ENCODE measurements at regions not wholly inside any gene's neighbourhood (a gene's known extent, or its start where the extent isn't known, plus 50 kb on each side); places are given as distances from the start of the nearest gene placed in this dataset.

DNA sequence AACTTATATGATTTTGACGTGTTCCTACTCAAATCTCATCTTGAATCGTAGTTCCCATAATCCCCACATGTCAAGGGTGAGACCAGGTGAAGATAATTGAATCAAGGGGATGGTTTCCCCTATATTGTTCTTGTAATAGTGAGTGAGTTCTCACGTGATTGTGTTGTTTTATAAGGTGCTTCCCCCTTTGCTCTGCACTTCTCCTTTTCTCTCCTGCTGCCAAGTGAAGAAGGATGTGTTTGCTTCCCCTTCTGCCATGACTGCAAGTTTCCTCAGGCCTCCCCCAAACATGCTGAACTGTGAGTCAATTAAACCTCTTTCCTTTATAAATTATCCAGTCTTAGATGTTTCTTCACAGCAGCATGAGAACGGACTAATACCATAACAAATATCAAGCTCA, 83.2 kb downstream of the MANEA start:
- TF ChIP-seq, protein P1, sequence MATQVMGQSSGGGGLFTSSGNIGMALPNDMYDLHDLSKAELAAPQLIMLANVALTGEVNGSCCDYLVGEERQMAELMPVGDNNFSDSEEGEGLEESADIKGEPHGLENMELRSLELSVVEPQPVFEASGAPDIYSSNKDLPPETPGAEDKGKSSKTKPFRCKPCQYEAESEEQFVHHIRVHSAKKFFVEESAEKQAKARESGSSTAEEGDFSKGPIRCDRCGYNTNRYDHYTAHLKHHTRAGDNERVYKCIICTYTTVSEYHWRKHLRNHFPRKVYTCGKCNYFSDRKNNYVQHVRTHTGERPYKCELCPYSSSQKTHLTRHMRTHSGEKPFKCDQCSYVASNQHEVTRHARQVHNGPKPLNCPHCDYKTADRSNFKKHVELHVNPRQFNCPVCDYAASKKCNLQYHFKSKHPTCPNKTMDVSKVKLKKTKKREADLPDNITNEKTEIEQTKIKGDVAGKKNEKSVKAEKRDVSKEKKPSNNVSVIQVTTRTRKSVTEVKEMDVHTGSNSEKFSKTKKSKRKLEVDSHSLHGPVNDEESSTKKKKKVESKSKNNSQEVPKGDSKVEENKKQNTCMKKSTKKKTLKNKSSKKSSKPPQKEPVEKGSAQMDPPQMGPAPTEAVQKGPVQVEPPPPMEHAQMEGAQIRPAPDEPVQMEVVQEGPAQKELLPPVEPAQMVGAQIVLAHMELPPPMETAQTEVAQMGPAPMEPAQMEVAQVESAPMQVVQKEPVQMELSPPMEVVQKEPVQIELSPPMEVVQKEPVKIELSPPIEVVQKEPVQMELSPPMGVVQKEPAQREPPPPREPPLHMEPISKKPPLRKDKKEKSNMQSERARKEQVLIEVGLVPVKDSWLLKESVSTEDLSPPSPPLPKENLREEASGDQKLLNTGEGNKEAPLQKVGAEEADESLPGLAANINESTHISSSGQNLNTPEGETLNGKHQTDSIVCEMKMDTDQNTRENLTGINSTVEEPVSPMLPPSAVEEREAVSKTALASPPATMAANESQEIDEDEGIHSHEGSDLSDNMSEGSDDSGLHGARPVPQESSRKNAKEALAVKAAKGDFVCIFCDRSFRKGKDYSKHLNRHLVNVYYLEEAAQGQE (IDR thresholded peaks at IDR 0.05; ENCODE audit: unreplicated experiment) = no peak

DNA sequence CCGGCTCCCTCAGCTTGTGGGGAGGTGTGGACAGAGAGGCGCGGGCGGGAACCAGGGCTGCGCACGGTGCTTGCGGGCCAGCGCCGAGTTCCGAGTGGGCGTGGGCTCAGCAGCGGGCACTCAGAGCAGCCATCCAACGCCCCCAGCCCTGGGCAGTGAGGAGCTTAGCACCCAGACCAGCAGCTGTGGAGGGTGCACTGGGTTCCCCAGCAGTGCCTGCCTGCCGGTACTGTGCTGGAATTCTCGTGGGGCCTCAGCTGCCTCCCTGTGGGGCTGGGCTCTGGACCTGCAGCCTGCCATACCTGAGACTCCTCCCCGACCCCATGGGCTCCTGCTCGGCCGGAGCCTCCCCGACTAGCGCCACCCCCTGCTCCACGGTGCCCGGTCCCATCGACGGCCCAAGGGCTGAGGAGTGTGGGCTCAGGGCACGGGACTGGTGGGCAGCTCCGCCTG, 92.7 kb downstream of the MANEA start:
- Histone ChIP-seq H3K4me1 (ENCODE audit: insufficient read depth) (no peaks in the 10 kb centered on the region), H3K27ac (ENCODE audit: low read depth) (no peak overlapping the region), H3K36me3 (ENCODE audit: insufficient read depth) (0 out of 2 replicates have a peak, but pooled peaks cover 5% of the 10 kb centered on the region), H3K27me3 (ENCODE audit: insufficient read depth) (no peaks in the 10 kb centered on the region), H3K4me3 (no peak overlapping the region), H4K20me1 (replicated peaks; ENCODE audit: insufficient read depth) (no peaks in the 10 kb centered on the region), H2AFZ (no peak overlapping the region), H3K9me2 (ENCODE audit: insufficient read depth) (no peaks in the 10 kb centered on the region), H3K79me2 (replicated peaks; ENCODE audit: insufficient read depth) (no peaks in the 10 kb centered on the region), H3F3A (replicated peaks; ENCODE audit: low read depth) (no peaks in the 10 kb centered on the region), H3K4me2 (no peak overlapping the region)
- Mint-ChIP-seq H3K27me3 (ENCODE audit: insufficient read depth, low read depth, poor library complexity) (no peaks in the 10 kb centered on the region), H3K9me3 (peaks cover 32% of the 10 kb centered on the region), H3K4me3 (no peak overlapping the region), H3K4me1 (no peaks in the 10 kb centered on the region; the same call in 2 of the 3 replicates), H3K27ac (no peak overlapping the region), H3K36me3 (ENCODE audit: low read depth) (peaks cover 26% of the 10 kb centered on the region)
- ATAC-seq (no peak), DNase-seq (ENCODE audit: low spot score) (no peak)
- no peak for TF ChIP-seq EZH2phosphoT487 (IDR thresholded peaks at IDR 0.05; ENCODE audit: unreplicated experiment)
- TF ChIP-seq ZNF331 (CRISPR knock-in tag; IDR thresholded peaks at IDR 0.05; ENCODE audit: low read depth) = no peak
- no peak for TF ChIP-seq POLR2AphosphoS5 (IDR thresholded peaks at IDR 0.05; ENCODE audit: low read depth)
- TF ChIP-seq EZH2 (IDR thresholded peaks at IDR 0.05; ENCODE audit: low read depth, unreplicated experiment) = no peak
- TF ChIP-seq, protein P2, sequence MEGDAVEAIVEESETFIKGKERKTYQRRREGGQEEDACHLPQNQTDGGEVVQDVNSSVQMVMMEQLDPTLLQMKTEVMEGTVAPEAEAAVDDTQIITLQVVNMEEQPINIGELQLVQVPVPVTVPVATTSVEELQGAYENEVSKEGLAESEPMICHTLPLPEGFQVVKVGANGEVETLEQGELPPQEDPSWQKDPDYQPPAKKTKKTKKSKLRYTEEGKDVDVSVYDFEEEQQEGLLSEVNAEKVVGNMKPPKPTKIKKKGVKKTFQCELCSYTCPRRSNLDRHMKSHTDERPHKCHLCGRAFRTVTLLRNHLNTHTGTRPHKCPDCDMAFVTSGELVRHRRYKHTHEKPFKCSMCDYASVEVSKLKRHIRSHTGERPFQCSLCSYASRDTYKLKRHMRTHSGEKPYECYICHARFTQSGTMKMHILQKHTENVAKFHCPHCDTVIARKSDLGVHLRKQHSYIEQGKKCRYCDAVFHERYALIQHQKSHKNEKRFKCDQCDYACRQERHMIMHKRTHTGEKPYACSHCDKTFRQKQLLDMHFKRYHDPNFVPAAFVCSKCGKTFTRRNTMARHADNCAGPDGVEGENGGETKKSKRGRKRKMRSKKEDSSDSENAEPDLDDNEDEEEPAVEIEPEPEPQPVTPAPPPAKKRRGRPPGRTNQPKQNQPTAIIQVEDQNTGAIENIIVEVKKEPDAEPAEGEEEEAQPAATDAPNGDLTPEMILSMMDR (conservative IDR thresholded peaks at IDR 0.05; ENCODE audit: low read depth in 2 of 2) = no peak
- no peak for TF ChIP-seq CREB1 (CRISPR knock-in tag; IDR thresholded peaks at IDR 0.05; ENCODE audit: low read depth)
- no peak for TF ChIP-seq NANOG (IDR thresholded peaks at IDR 0.05; ENCODE audit: borderline replicate concordance)
- no peak for TF ChIP-seq ZNF114 (CRISPR knock-in tag; IDR thresholded peaks at IDR 0.05)
- TF ChIP-seq, protein P3, sequence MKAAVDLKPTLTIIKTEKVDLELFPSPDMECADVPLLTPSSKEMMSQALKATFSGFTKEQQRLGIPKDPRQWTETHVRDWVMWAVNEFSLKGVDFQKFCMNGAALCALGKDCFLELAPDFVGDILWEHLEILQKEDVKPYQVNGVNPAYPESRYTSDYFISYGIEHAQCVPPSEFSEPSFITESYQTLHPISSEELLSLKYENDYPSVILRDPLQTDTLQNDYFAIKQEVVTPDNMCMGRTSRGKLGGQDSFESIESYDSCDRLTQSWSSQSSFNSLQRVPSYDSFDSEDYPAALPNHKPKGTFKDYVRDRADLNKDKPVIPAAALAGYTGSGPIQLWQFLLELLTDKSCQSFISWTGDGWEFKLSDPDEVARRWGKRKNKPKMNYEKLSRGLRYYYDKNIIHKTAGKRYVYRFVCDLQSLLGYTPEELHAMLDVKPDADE (IDR thresholded peaks at IDR 0.05) = no peak
- TF ChIP-seq STAT1 (IDR thresholded peaks at IDR 0.05; ENCODE audit: unreplicated experiment) = no peak

More for the DNA sequence above, 83.2 kb downstream of the MANEA start:
- H3K27me3 Mint-ChIP-seq (ENCODE audit: insufficient read depth, low read depth, poor library complexity) = no peaks in the 10 kb centered on the region
- Histone ChIP-seq H3K27ac (ENCODE audit: low read depth) (no peak overlapping the region), H3K79me2 (replicated peaks; ENCODE audit: insufficient read depth) (no peaks in the 10 kb centered on the region), H3K36me3 (ENCODE audit: insufficient read depth) (no peaks in the 10 kb centered on the region), H3K4me1 (ENCODE audit: insufficient read depth) (no peaks in the 10 kb centered on the region), H4K20me1 (replicated peaks; ENCODE audit: insufficient read depth) (no peaks in the 10 kb centered on the region), H3K4me2 (no peak overlapping the region), H3K9me2 (ENCODE audit: insufficient read depth) (no peaks in the 10 kb centered on the region), H3F3A (replicated peaks; ENCODE audit: low read depth) (no peaks in the 10 kb centered on the region), H3K27me3 (ENCODE audit: insufficient read depth) (no peaks in the 10 kb centered on the region), H3K4me3 (no peak overlapping the region), H2AFZ (no peak overlapping the region)
- no peaks in the 10 kb centered on the region for H3K4me1 Mint-ChIP-seq
- ATAC-seq (no peak), DNase-seq (ENCODE audit: low spot score) (no peak)
- no peak overlapping the region for H3K27ac Mint-ChIP-seq
- no peak overlapping the region for H3K4me3 Mint-ChIP-seq
- no peaks in the 10 kb centered on the region for H3K9me3 Mint-ChIP-seq
- no peaks in the 10 kb centered on the region for H3K36me3 Mint-ChIP-seq (ENCODE audit: low read depth)
